SU-DHL-6 (cell line): ENCODE measurements at regions not wholly inside any gene's neighbourhood (a gene's known extent, or its start where the extent isn't known, plus 50 kb on each side); places are given as distances from the start of the nearest gene placed in this dataset.
A peak's percentile ranks its signal among the peaks of the same experiment; 100 is the strongest.

Experiments
- H2AFZ ChIP-seq: fragments of 200-600 bp; sonication (generic); 2 replicates; pipeline ENCODE4 v1.6.1; 2014; ENCODE audit warnings: low read depth, mild to moderate bottlenecking, moderate library complexity, mixed read lengths, antibody characterized with exemption, low read length; ENCODE audit not compliant: severe bottlenecking
- H3F3A ChIP-seq: fragments of 200-600 bp; shearing (Covaris generic); 2 replicates; pipeline ENCODE4 v1.6.0; 2016; ENCODE audit warnings: antibody characterized with exemption, mild to moderate bottlenecking; ENCODE audit not compliant: insufficient read depth
- H3K27ac ChIP-seq: fragments of 200-600 bp; sonication (generic); 2 replicates; pipeline ENCODE4 v1.5.1; 2016; ENCODE audit warnings: low read depth, mild to moderate bottlenecking, low read length, moderate library complexity, mixed read lengths
- H3K27me3 ChIP-seq: fragments of 200-600 bp; sonication (generic), shearing (Covaris generic); 2 replicates; pipeline ENCODE4 v1.6.0; 2014; ENCODE audit warnings: mild to moderate bottlenecking, low read length
- H3K36me3 ChIP-seq: fragments of 200-600 bp; sonication (generic); 2 replicates; pipeline ENCODE4 v1.6.1; 2014; ENCODE audit warnings: mild to moderate bottlenecking, low read length, mixed read lengths
- H3K4me2 ChIP-seq: fragments of 300-600, 200-600 bp; shearing (Covaris generic), sonication (generic); 2 replicates; pipeline ENCODE4 v1.6.0; 2014; ENCODE audit warnings: low read length, low read depth, mild to moderate bottlenecking; ENCODE audit not compliant: poor library complexity, severe bottlenecking
- H3K4me3 ChIP-seq: fragments of 200-600 bp; sonication (generic); 2 replicates; pipeline ENCODE4 v1.5.1; 2014; ENCODE audit warnings: antibody characterized with exemption, low read length, mild to moderate bottlenecking, mixed read lengths; ENCODE audit not compliant: insufficient read depth, poor library complexity, severe bottlenecking
- H3K79me2 ChIP-seq: fragments of 200-600 bp; sonication (generic); 2 replicates; pipeline ENCODE4 v1.6.1; 2014; ENCODE audit warnings: mild to moderate bottlenecking, low read length, moderate library complexity; ENCODE audit not compliant: insufficient read depth
- H3K9ac ChIP-seq: fragments of 200-600 bp; sonication (generic); 2 replicates; pipeline ENCODE4 v1.7.0; 2014; ENCODE audit warnings: mild to moderate bottlenecking, low read length
- H3K9me2 ChIP-seq: fragments of 200-600 bp; sonication (generic); replicated peaks from 2 replicates; pipeline ENCODE4 v1.6.1; 2014; ENCODE audit warnings: low read length; ENCODE audit not compliant: insufficient read depth
- H3K9me3 ChIP-seq: fragments of 200-600 bp; sonication (generic); 2 replicates; pipeline ENCODE4 v1.6.1; 2014; ENCODE audit warnings: low read length, mixed read lengths; ENCODE audit not compliant: insufficient read depth
- H4K20me1 ChIP-seq: fragments of 200-600 bp; sonication (generic); 2 replicates; pipeline ENCODE4 v1.6.1; 2014; ENCODE audit warnings: low read depth, mild to moderate bottlenecking, antibody characterized with exemption, low read length, moderate library complexity, mixed read lengths
- EZH2phosphoT487 ChIP-seq: fragments of 200-600 bp; sonication (generic), shearing (Covaris generic); conservative IDR thresholded peaks from 2 replicates; pipeline ENCODE4 v1.6.1; 2018; ENCODE audit warnings: mild to moderate bottlenecking, antibody characterized with exemption, low read length, moderate library complexity, mixed read lengths
- TF ChIP-seq, protein P1 (sequence below): fragments of 200-600 bp; sonication (generic); IDR thresholded peaks from one replicate; pipeline ENCODE4 v1.5.1; 2017; ENCODE audit warnings: antibody characterized with exemption, mild to moderate bottlenecking, low read length, moderate library complexity; ENCODE audit not compliant: insufficient read depth, poor library complexity, severe bottlenecking

DNA sequence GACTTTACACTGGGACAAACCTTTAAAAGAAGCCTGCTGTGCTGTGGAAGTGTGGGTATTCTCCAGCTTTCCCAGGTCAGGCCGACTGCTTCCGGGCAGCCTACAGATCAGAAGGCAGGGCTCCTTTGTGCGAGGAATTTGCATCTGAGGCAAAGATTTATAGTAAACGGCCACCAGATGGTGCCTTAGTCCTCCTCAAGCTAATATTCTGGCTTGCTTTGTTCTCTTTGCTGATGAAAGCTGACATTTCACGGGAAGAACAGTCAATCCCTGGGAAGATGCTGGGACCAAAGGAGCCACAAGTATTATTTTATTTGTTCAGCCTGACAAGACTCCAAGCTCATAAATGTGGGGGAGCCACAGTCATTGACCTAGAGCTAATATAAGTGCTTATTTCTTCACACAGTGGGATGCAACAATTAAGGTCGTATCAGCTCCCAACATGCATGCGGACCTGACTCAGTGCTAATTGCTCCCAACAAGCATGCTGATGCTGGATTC is 120.7 kb upstream of the TRIM2 start:
- no peaks in the 10 kb centered on the region for H3K9me2 ChIP-seq
- peak overlapping the region; percentile 93 for H2AFZ ChIP-seq
- no peaks in the 10 kb centered on the region for H3K27me3 ChIP-seq

DNA sequence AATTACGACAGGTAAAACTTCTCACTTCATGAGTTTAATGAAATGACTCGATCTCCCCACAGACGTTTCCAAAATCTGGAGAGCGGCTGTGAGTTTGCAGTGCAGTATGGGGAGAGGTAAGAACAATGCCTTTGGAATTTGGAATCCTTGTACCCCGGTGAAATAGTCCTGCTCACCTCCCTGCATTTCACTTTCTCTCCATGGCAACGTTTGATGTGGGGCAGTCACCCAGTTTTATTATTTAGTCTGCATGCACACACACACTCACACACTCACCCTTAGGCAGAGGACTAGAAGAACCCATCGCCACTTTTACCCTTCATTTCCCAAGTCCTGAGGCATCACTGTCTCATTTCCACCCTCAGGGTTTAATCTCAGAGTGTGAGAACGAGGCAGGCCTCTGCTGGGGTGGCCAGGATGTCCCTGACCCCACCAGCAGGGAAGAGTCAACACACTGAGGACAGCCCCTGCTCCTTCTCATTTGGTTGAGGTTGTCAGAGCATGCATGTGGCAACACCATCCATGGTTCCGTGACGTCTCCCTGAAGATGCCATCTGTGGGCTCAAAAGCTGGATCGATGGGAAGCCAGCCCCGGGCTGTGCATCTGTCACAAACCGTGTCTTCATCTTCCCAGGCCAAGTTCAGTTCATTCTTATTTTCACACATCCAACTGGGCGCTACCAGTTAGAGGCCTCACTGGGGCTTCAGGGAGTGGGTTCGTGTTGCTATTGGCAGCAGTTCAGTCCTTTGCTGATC is 119.8 kb upstream of the TRIM2 start:
- no peaks in the 10 kb centered on the region for H3F3A ChIP-seq
- no peak overlapping the region for H3K9ac ChIP-seq
- H3K79me2 ChIP-seq, result no peaks in the 10 kb centered on the region
- H3K27ac ChIP-seq, result no peak overlapping the region
- no peaks in the 10 kb centered on the region for H3K9me3 ChIP-seq
- H2AFZ ChIP-seq, result no peak overlapping the region
- H3K9me2 ChIP-seq, result no peaks in the 10 kb centered on the region
- no peak overlapping the region for H3K4me2 ChIP-seq
- no peaks in the 10 kb centered on the region for H3K27me3 ChIP-seq
- TF ChIP-seq EZH2phosphoT487, result no peak
- TF ChIP-seq, protein P1, sequence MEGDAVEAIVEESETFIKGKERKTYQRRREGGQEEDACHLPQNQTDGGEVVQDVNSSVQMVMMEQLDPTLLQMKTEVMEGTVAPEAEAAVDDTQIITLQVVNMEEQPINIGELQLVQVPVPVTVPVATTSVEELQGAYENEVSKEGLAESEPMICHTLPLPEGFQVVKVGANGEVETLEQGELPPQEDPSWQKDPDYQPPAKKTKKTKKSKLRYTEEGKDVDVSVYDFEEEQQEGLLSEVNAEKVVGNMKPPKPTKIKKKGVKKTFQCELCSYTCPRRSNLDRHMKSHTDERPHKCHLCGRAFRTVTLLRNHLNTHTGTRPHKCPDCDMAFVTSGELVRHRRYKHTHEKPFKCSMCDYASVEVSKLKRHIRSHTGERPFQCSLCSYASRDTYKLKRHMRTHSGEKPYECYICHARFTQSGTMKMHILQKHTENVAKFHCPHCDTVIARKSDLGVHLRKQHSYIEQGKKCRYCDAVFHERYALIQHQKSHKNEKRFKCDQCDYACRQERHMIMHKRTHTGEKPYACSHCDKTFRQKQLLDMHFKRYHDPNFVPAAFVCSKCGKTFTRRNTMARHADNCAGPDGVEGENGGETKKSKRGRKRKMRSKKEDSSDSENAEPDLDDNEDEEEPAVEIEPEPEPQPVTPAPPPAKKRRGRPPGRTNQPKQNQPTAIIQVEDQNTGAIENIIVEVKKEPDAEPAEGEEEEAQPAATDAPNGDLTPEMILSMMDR, result no peak
- H3K4me3 ChIP-seq, result no peak overlapping the region
- no peaks in the 10 kb centered on the region for H3K36me3 ChIP-seq
- H4K20me1 ChIP-seq, result no peaks in the 10 kb centered on the region

More for the DNA sequence above, 120.7 kb upstream of the TRIM2 start:
- H3K36me3 ChIP-seq, result no peaks in the 10 kb centered on the region
- H3K9me3 ChIP-seq, result no peaks in the 10 kb centered on the region
- no peak overlapping the region for H3K4me3 ChIP-seq
- H3K79me2 ChIP-seq, result no peaks in the 10 kb centered on the region
- 0 out of 2 replicates have a peak overlapping the region, but pooled peaks have one; percentile 2 for H3K9ac ChIP-seq
- no peaks in the 10 kb centered on the region for H4K20me1 ChIP-seq
- peak overlapping the region; percentile 35 for H3K4me2 ChIP-seq
- H3K27ac ChIP-seq, result no peak overlapping the region
- TF ChIP-seq, protein P1, result peak; percentile 59
- TF ChIP-seq EZH2phosphoT487, result no peak
- no peaks in the 10 kb centered on the region for H3F3A ChIP-seq

DNA sequence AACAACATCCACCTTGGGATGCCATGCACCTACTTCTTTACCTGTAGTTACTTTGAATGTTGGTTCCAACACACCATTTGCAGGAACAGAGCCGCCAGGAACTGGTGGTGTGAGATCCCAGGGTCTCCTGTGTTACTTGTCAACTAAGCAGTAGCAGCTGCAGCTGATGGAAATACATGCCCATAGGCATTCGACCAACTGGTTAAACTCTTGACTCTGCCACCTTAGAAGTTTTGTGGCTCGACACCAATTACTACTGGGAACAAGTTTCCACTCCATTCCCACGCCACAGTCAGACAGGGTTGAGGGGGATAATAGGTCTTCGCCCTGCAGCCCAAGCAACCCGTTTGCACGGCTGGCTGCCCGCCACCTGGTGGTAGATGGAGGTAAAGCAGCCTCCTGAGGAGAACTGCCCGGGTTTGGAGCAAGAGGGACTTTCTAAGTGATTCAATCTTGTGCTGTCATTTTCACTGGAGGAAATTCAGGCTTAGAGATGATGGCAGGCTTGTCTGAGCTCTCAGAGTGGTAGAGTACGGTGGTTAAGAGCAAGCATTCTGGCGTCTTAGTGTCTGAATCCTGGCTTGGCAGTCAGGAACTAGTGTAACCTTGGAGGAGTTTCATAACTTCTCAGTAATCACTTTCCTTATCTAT is 119.1 kb upstream of the TRIM2 start:
- Histone ChIP-seq H2AFZ (peak overlapping the region; percentile 61), H3K9me3 (no peaks in the 10 kb centered on the region), H3K9ac (no peak overlapping the region), H4K20me1 (no peaks in the 10 kb centered on the region), H3K9me2 (no peaks in the 10 kb centered on the region), H3K79me2 (no peaks in the 10 kb centered on the region), H3F3A (no peaks in the 10 kb centered on the region), H3K4me3 (no peak overlapping the region), H3K27me3 (no peaks in the 10 kb centered on the region), H3K27ac (no peak overlapping the region), H3K4me2 (no peak overlapping the region), H3K36me3 (no peaks in the 10 kb centered on the region)
- TF ChIP-seq EZH2phosphoT487, result no peak
- TF ChIP-seq, protein P1, result peak; percentile 84
